T-helper 2 cell (primary cell): ENCODE measurements at regions not wholly inside any gene's neighbourhood (a gene's known extent, or its start where the extent isn't known, plus 50 kb on each side); places are given as distances from the start of the nearest gene placed in this dataset.
"Not testable (repeated sequence)": the region's sequence is repeated elsewhere in the genome, so short reads cannot be mapped to it uniquely, and the experiment has no call there.

Source experiments
- DNase-seq, 5 experiments: peaks; one replicate each; pipeline versions ENCODE4 v3.0.0 to v3.0.0-alpha.2; 2012 to 2022

GRCh38 chr22:34608540-34609115 is 457.3 kb upstream of the ISX start:
- DNase-seq: no peak

DNA sequence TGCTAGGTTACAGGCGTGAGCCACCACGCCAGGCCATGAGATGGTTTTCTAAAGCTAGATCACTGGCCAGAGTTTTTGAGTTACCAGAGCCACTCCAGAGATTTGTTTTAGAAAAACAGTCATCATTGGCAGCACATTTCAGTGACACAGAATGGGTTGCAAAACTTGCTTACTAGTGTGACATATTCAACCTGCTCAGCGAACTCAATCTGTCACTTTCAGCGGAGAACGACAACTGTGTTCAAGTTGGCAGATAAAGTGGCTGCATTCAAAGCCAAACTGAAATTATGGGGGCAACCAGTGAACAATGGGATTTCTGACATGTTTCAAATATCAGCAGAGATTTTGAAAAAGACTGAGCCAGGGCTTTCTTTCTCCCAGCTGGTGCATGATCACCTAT is 456.3 kb upstream of the ISX start:
- DNase-seq: no peak

DNA sequence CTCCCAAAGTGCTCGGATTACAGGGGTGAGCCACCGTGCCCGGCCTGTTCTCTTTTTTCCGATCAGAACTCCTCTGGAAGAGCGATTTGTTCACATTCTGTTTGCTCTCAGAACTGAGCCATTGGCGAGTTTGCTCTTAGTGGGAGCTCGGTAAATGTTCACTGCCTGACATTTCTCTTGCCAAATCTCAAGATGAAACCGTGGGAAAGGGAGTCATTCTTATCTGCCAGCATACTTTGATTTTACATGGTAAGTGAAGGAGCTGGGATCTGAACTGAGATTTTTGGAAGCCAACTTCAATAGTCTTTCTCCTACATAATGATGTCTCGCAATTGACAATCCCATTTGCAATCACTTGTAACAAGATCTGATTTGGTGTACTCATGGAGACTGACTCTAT is 445.8 kb upstream of the ISX start:
- no peak for DNase-seq

DNA sequence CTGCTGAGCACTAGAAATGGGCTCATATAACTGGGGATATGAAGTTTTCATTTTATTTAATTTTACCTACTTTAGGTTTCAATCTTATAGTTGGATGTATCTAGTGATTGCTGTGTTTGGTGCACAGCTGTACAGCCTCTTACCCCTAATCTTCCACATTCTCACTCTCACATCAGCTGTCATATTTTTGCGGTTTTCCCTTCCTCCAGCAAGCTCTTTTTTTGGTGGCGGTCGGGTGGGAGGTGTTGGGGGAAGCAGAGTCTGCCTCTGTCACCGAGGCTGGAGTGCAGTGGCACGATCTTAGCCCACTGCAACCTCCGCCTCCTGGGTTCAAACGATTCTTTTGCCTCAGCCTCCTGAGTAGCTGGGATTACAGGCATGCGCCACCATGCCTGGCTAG is 445.1 kb upstream of the ISX start:
- no peak for DNase-seq

- no peak for DNase-seq
Observed at GRCh38 chr22:34622602-34623001, 443.4 kb upstream of the ISX start.

- no peak for DNase-seq
Observed at GRCh38 chr22:34623580-34623979, 442.4 kb upstream of the ISX start.

GRCh38 chr22:34625892-34626291 is 440.1 kb upstream of the ISX start:
- not testable (repeated sequence) for DNase-seq

DNA sequence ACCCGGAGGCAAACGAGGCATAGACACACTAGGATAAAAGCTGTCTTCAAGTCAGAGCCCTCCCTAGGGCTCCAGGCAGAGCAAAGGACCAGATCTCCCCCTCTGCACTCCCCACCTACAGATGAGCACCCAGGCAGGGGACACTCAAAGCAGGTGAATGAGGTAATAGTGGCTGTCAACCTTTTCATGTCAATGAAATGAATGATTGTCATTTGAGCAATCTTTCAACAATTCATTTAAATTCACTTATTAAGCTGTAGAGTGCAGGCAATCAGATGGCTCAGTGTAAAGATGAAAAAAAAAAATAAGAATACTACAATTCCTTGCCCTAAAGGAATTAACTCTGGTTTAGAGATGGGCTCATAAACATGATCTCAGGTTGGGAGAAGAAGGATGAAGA is 427.8 kb upstream of the ISX start:
- DNase-seq: no peak

GRCh38 chr22:34639911-34640310 is 426.0 kb upstream of the ISX start:
- DNase-seq: no peak

DNA sequence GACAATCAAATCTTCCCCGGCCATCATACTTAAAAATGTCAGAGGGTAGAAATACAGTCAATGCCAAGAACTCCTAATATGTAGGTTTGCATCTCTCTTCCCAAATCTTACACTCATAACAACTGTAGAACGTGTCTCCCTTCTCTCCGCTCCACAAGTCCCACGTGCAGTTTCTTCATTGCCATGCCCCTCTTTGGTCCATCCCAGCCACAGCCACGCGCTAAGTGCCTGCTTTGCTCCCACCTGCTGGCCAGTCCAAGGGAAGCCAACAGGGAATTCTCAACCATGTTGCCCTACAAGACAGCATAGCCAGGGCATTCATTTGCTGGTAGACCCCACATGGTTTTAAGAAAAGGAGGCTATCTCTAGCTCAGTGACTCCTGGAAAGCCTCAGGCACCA is 420.6 kb upstream of the ISX start:
- no peak for DNase-seq

DNA sequence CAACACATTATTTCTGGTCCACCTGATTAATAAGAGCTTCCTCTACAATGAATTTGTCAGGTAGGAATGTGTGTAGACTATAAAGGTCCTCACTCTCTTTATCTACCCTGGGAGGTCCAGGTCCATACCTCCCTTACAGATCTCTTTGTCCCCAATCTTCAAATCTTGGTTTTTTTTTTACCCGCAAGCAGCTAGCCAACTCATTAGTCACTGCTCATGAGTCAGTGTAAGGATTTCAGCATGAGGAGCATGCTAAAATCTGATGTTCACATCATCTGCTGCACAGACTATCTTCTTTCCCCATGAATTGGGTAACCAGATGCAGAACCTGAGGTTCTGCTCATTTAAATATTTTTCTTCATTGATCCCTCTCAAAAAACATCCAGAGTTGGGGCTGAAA is 397.0 kb upstream of the ISX start:
- DNase-seq: no peak

DNA sequence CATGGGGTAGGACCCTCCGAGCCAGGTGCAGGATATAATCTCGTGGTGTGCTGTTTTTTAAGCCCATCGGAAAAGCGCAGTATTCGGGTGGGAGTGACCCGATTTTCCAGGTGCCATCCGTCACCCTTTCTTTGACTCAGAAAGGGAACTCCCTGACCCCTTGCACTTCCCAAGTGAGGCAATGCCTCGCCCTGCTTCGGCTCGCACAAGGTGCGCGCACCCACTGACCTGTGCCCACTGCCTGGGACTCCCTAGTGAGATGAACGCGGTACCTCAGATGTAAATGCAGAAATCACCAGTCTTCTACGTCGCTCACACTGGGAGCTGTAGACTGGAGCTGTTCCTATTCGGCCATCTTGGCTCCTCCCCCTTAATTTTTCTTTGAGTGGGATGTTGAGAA is 382.9 kb upstream of the ISX start:
- not testable (repeated sequence) for DNase-seq

GRCh38 chr22:34684278-34684677 is 381.7 kb upstream of the ISX start:
- not testable (repeated sequence) for DNase-seq

DNA sequence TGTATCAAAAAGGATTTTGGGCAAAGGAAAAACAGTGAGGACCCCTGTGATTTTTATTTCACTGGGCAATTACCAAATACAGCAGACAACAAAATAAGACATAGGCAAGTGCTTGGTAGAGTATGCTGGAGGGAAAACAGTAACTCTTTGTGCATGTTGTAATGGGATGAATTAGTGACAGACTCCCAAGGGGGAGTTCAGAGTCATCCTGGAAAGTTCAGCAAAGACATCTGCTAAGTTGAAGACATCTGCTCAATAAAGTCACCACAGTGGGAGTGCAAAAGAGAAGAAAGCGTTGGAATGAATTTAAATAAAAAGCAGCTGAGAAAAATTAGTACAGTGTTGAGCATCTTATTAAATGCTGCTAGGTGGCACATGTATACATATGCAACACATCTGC is 378.8 kb upstream of the ISX start:
- DNase-seq: no peak

- DNase-seq: no peak
Observed at GRCh38 chr22:34688825-34689224, 377.1 kb upstream of the ISX start.

GRCh38 chr22:34696557-34696956 is 369.4 kb upstream of the ISX start:
- no peak for DNase-seq

GRCh38 chr22:34702279-34702678 is 363.7 kb upstream of the ISX start:
- DNase-seq: no peak

DNA sequence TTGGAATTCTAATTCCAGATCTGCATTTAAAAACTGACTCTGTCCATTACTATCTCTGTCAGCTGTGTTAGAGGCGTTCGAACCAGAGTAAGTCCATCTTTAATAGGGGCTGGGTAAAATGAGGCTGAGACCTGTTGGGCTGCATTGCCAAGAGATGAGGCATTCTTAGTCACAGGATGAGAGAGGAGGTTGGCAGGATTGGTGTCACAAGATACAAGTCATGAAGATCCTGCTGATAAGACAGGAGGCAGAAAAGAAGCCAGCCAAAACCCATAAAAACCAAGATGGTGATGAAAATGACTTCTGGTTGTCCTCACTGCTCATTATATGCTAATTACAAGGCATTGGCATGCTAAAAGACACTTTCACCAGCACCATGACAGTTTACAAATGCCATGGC is 356.3 kb upstream of the ISX start:
- no peak for DNase-seq

GRCh38 chr22:34722901-34723300 is 343.1 kb upstream of the ISX start:
- DNase-seq: no peak

- DNase-seq: no peak
Observed at GRCh38 chr22:34736081-34736480, 329.9 kb upstream of the ISX start.

DNA sequence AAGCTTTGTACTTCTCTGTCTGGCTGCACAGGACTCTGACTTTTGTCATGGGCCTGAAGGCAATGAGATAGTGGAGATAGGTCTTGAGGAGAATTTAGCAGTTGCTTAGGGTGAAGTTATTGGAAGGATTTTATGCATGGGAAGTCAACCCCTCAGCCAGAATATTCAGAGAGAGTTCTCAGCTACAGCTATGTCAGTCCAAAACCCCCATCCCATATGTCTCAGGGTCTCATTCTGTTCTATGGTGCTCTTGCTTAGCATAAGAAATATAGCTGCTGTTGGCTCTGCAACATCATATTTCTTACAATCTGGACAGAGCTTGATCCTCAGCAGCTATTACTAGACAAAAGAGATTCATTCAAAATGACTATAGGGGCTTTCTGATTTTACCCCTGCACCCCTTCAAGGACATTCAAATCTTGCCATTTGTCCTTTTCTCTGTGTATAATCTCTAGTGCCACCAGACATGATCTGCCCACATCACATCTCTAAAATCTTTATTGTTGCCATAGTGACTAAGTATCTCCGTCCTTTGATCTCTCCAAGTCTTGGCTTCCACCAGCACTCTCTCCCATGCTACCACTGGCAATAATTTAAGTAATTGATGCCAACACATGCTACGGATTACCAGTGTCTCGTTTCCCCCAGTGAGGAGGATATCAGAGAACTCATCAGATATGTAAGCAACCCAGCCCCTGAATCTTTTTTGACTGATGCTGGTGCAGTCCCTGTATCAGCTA is 327.1 kb upstream of the ISX start:
- DNase-seq: no peak

GRCh38 chr22:34743110-34743751 is 322.7 kb upstream of the ISX start:
- DNase-seq: no peak

- no peak for DNase-seq
Observed at GRCh38 chr22:34760276-34761008, 305.5 kb upstream of the ISX start.

GRCh38 chr22:34761111-34761510 is 304.8 kb upstream of the ISX start:
- no peak for DNase-seq
